HG02973 (cell line): ENCODE measurements at regions not wholly inside any gene's neighbourhood (a gene's known extent, or its start where the extent isn't known, plus 50 kb on each side); places are given as distances from the start of the nearest gene placed in this dataset.
"Not testable (repeated sequence)": the region's sequence is repeated elsewhere in the genome, so short reads cannot be mapped to it uniquely, and the experiment has no call there.

ENCODE experiments used
- ATAC-seq: cut with Tn5 transposase; IDR thresholded peaks from one replicate; pipeline ENCODE4 v1.9.1; 2021; ENCODE audit warnings: moderate library complexity; ENCODE audit not compliant: unreplicated experiment

DNA sequence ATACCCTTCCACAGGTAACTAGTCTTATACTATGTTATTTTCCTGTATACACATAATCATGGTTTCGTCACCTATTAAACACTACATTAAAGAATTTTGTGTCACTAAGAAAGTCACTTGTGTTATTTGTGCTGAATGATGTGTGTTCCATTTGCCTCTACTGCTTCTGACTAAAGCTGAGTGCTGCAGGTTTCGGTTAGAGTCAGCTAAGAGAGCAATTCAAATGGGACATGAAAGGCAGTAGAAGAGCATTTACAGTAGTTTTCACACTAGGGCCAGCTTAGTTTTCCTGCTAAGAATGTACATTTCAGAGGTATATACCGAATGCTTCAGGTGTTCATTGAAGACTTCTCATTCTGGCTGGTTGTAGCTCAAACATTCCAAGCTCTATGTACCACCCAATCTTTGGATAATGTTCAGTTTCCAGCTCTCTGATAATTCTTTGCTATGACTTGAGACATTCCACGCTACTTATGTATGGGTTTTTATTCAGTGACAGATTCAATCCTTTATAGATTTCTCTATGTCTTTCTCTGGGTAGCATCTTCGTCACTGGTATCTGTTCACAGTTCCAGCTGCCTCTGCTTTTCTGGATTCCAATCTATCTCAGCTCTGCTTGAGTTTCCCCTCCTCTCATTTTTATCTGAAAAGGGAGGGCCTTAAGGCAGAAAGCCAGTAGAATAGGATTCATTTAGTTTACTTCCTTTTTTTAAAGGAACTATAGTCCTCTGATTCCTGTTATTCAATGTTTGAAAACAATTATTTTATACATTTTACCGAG lies 164.4 kb downstream of the CXXC4 start:
- no peak for ATAC-seq

- not testable (repeated sequence) for ATAC-seq
Observed at GRCh38 chr4:104326991-104327694, 167.6 kb downstream of the CXXC4 start.

DNA sequence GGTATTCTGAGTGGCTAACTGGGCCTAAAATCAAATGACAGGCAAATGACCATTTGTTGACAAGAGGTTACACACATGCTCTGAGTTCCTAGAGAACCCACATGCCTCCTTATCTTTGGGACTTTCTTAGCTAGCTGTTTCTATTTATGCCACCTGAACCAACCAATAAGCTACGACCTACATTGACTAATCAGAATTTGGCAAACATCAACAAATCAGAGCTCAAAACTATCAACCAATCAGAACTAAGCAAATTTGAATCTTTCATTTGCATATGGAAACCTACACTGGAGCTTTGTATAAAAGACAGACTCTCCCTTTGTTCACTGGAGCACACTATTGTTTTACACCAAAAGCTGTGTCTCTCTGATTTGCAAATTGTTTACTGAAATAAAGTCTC lies 192.0 kb downstream of the CXXC4 start:
- no peak for ATAC-seq

- ATAC-seq, result no peak
Observed at GRCh38 chr4:104294811-104295210, 199.9 kb downstream of the CXXC4 start.

GRCh38 chr4:104286867-104287266 lies 207.8 kb downstream of the CXXC4 start:
- no peak for ATAC-seq

GRCh38 chr4:104283303-104283702 lies 211.4 kb downstream of the CXXC4 start:
- ATAC-seq, result no peak

DNA sequence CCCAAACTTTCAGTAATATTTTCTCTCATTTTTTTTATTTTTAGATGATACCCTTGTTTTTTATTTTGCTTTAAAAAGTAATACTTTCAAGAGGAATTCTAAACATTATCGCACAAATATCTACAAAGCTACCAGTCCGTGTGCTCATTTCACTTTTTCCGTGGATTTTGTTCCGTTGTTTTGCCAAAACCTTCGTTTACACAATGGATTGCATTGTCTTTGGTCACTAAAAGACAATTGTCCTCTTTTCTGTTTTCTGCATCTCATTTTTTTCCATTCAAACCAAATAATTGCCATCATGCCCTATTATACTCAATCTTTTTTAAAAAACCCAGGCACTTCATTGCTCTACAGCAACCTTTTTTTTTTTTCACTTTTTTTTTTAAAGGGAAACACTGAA lies 214.9 kb downstream of the CXXC4 start:
- no peak for ATAC-seq

GRCh38 chr4:104272966-104273365 lies 221.7 kb downstream of the CXXC4 start:
- ATAC-seq, result no peak

DNA sequence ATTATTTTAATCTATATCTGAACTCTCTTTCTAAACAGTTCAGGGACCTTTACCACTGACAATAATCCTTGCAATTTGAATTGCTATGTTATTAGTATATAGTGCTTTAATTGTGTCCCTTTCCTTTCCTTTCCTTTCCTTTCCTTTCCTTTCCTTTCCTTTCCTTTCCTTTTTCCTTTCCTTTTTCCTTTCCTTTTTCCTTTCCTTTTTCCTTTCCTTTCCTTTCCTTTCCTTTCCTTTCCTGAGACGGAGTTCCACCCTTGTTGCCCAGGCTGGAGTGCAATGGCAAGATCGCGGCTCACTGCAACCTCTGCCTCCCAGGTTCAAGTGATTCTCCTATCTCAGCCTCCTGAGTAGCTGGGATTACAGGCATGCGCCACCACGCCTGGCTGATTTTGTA lies 225.1 kb downstream of the CXXC4 start:
- ATAC-seq, result not testable (repeated sequence)

GRCh38 chr4:104263100-104263499 lies 231.6 kb downstream of the CXXC4 start:
- no peak for ATAC-seq

GRCh38 chr4:104262678-104263077 lies 232.0 kb downstream of the CXXC4 start:
- no peak for ATAC-seq

DNA sequence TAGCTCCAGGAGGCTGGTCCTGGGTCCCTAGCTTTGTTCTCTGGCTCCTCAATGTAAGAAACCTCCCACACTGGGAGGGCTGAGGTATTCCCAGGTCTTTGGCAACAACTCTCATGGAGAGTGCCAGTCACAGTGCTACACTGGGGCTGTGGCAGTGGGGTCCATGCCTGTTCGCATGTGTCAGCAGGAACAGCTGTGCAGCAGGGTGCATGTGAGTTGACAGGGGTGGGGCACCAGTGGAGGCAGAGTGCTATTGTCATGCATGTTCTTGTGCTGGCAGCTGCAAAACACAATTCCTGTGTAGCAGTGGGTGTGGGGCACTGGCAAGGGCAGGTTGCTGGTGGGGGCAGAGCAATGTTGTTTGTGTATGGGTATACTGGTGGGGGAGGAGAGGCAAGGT lies 246.0 kb downstream of the CXXC4 start:
- no peak for ATAC-seq

DNA sequence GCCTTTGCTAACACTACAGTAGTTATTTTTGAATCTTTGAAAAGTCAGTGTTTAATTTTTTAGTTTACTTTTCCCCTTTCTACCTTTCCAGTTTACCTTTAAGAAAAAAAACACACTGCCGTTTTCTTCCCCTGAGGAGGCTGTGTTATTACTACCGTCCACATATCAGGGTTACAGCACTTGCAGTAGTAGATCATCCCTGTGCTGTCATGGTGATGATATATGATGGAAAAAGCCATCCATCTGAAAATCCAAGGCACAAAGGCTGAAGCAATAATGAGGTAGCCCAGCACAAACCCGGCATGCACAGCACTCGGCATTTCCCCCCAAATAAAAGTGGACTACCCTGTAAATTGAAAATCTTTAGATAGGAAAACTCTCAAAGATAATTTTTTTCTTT lies 258.7 kb downstream of the CXXC4 start:
- ATAC-seq, result no peak

- no peak for ATAC-seq
Observed at GRCh38 chr4:104217526-104217925, 277.2 kb downstream of the CXXC4 start.

DNA sequence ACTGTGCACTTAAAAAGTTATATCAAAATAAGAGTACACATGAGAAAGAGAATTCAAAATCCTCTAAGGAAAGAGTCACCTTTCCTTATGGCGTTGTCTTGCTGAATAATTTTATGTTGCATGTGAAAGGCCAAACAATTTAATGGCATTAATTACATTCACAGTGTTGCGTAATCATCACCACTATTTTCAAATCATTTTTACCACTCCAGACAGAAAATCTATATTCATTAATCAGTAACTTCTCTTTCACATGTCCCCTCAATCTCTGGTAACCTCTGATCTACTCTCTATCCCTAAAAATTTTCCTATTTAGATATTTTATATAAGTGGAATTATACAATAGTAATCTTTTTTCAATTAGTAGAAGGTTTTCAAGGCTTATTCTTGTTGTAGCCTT lies 283.0 kb downstream of the CXXC4 start:
- no peak for ATAC-seq

GRCh38 chr4:104210420-104210819 lies 284.3 kb downstream of the CXXC4 start:
- no peak for ATAC-seq

- no peak for ATAC-seq
Observed at GRCh38 chr4:104206784-104207183, 287.9 kb downstream of the CXXC4 start.

GRCh38 chr4:104205116-104205515 lies 289.6 kb downstream of the CXXC4 start:
- no peak for ATAC-seq

- ATAC-seq, result no peak
Observed at GRCh38 chr4:104188301-104188700, 306.4 kb downstream of the CXXC4 start.

GRCh38 chr4:104169437-104169836 lies 325.3 kb downstream of the CXXC4 start:
- ATAC-seq, result no peak

DNA sequence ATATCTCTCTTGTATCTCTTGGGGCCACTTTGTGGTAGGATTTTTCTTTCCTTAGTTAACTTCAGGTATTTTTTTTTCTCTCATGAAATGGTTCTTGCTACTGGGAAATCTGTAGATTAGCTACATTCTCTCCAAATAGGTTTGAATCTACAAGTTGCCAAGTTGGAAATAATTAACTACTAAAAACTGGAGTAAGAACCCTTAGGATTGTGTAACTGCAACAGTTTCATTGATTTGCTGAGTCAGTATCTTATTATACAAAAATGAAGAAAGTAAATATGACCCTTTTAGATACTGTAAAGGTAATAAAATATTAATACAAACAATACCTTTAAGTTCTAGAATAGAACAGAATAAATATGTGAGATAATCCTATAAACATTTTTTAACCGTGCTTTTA lies 327.9 kb downstream of the CXXC4 start:
- no peak for ATAC-seq

DNA sequence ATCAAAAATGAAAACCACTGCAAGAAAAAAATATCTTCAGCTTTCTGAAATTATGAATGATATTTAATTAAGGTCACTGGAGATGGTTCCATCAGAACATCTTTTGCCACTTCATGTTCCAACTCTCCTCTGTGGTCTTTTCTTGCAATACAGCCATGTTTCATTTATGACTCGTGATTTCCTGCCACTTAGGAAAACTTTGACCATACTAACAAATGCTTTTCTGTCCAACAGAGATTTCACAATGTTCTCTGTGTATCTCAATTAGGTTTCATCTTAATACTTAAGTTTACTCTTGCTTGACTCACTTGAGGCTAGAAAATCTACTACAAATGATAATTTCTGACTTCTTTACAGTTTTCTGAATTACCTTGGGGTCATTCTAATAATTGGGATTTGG lies 330.9 kb downstream of the CXXC4 start:
- ATAC-seq, result no peak

- no peak for ATAC-seq
Observed at GRCh38 chr4:104146048-104146447, 348.6 kb downstream of the CXXC4 start.
